Hepatocyte (in vitro differentiated cells): ENCODE measurements at regions not wholly inside any gene's neighbourhood (a gene's known extent, or its start where the extent isn't known, plus 50 kb on each side); places are given as distances from the start of the nearest gene placed in this dataset.

Experiments used
- CTCF ChIP-seq: fragments of 200-600 bp; sonication (generic); IDR thresholded peaks from 2 replicates; pipeline ENCODE4 v1.5.1; 2016; ENCODE audit warnings: antibody characterized with exemption, mild to moderate bottlenecking; ENCODE audit not compliant: poor library complexity
- EZH2 ChIP-seq: fragments of 200-600 bp; sonication (generic); IDR thresholded peaks from 2 replicates; pipeline ENCODE4 v1.6.1; 2016; ENCODE audit warnings: antibody characterized with exemption, mild to moderate bottlenecking, borderline replicate concordance
- EZH2phosphoT487 ChIP-seq: fragments of 200-600 bp; sonication (generic); IDR thresholded peaks from one replicate; pipeline ENCODE4 v1.6.1; 2018; ENCODE audit warnings: antibody characterized with exemption, mild to moderate bottlenecking, low read depth, moderate library complexity; ENCODE audit not compliant: unreplicated experiment, severe bottlenecking

- TF ChIP-seq CTCF (no peak), EZH2 (no peak), EZH2phosphoT487 (no peak)
Observed at GRCh38 chr6:9455864-9456658, 958.8 kb downstream of the TFAP2A start.
